Caki2 (cell line): ENCODE measurements at regions not wholly inside any gene's neighbourhood (a gene's known extent, or its start where the extent isn't known, plus 50 kb on each side); places are given as distances from the start of the nearest gene placed in this dataset.

Source experiments
- DNase-seq: peaks from one replicate; pipeline ENCODE4 v3.0.0-alpha.2; 2015; ENCODE audit warnings: low read depth
- in situ Hi-C: cut with HindIII; loops from 2 replicates; pipeline ENCODE4 v1.10.0; 2016; ENCODE audit warnings: low sequenced_read_pairs, low pct_unique_long_range_greater_than_20kb, mixed read lengths

GRCh38 chr5:6830643-6831239 lies 117.5 kb downstream of the TENT4A start:
- in situ Hi-C loops = no loop called here
- no peak for DNase-seq

DNA sequence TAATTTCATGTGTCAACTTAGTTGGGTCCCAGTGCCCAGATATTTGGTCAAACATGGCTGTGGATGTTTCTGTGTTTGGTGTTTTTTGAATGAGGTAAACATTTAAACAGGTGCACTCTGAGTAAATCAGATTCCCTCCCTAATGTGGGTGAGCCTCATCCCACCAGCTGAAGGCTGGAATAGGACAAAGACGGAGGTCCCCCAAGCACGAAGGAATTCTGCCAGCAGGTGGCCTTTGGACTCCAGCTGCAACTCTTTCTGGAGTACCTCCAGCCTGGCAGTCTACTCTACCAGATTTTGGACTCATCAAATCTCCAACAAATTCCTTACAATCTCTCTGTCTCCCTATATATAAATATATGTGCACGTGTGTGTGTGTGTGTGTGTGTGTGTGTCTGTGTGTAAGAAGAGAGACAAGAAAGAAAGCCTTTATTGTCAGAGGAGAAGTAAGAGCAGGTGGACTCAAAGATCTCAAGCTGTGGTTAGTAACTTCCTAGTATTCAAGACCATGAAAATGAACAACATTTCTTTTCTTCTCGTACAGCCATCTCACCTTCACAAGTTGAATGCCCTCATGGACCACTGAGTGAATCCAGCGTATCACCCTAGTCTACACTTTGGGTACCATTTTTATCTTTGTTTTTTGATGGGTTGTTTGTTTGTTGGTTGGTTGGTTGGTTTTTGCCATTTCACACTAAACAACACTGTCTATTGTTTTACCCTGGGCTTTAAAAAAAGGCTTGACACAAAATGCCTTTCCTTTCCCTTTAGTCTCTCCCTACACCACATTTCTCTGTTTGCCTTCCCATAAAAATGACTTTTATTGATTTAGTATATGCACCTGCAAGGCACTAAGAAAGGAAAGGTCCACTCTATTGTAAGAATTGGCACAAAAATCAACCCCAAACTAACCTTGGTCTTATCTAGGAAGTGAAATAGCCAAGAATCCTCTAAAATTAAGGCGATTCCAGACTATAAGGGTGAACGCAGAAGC lies 118.7 kb downstream of the TENT4A start:
- in situ Hi-C loops = no loop called here
- no peak for DNase-seq

DNA sequence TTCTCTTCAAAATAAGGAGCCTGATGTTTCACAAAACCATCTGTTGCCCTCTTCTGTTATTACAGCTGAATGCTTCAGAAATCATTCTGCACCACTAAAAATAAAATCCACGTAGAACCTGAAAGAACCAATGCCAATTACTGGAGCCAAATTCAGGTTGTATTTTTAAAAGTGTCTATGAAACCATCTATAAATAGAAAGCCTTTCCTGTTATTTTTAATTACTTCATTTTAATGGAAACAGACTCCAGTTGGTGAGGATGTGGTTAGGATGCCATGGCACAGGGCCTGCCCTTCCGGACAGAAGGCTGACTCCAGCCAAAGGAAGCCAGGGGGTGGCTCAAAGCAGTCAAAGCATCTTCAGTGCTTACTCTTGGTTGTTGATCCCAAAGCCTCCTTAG lies 119.8 kb downstream of the TENT4A start:
- DNase-seq = no peak
- in situ Hi-C loops = no loop called here

- DNase-seq = no peak
- in situ Hi-C loops = no loop called here
These were observed 120.2 kb downstream of the TENT4A start for GRCh38 chr5:6833406-6833805.

- no peak for DNase-seq
- in situ Hi-C loops = no loop called here
These were observed 123.9 kb downstream of the TENT4A start for GRCh38 chr5:6837095-6837494.

- DNase-seq = no peak
- in situ Hi-C loops = no loop called here
These were observed 124.4 kb downstream of the TENT4A start for GRCh38 chr5:6837519-6838110.

- DNase-seq = no peak
- in situ Hi-C loops = no loop called here
These were observed 125.5 kb downstream of the TENT4A start for GRCh38 chr5:6838736-6839135.

DNA sequence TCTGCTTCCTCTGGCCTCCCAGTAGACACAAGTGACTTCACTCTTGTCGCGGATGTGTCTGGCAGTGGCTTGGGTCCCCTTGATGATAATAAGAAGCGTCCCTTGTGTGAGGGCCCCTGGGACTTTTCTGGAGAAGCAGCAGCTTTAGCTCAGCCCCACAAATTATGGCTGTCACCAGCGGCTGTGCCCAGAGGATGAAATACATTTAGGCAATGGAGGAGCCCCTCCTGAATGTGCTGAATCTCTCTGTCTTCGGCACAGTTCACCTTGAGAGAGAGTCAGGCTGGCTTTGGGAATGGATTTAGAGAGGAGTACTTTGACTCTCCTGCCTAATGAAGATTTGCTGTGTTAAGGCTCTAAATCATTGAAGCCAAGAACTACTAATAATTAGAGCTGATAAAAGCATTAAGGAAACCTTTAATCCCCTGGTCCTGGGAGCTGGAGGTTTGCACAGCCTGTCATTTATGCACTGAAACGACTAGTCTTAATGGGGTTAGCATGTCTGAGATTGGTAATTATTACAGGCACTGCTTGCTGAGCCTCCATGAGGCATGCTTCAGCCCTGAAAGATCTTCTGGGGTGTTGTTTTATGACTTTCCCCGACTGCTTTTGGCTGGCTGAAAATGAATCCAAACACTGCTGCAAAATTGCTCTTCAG lies 127.0 kb downstream of the TENT4A start:
- DNase-seq = no peak
- in situ Hi-C loops = no loop called here

DNA sequence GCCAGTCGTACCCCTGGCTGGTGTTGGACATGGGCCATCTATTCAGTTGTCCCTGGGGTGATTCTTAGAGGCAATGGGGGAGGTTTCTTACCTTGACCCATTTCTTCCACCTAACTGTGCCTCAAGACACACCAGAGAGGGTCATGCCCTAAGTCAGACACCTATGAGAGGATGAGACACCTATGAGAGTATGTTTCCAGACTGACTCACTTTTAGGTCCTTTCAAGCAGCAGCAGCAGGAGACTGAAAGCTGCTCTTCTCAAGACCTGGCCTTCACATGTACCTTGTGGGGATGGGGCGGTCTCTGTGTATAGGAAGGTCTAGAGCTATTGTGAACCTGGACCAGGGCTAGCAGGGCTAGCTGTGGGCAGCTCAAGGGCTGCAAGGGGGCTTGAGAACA lies 130.1 kb downstream of the TENT4A start:
- no peak for DNase-seq
- in situ Hi-C loops = no loop called here

GRCh38 chr5:6843821-6844220 lies 130.6 kb downstream of the TENT4A start:
- in situ Hi-C loops = no loop called here

DNA sequence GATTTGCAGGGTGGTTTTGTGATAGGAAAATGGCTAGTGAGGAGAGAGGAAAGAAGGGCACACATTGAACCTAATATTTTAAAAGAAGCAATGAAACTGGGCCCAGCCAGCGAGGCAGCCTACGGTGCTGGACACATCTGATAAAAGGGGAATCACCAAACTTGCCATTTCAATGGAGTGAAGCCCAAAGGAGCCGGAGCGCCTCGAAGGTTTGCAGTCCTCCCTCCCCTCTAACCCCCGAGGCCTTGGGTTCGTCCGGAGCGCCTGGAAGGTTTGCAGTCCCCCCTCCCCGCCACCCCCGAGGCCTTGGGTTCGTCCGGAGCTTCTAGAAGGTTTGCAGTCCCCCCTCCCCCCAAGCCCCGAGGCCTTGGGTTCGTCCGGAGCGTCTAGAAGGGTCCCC lies 132.6 kb downstream of the TENT4A start:
- in situ Hi-C loops = no loop called here
- no peak for DNase-seq

More at GRCh38 chr5:6843821-6844220, 130.6 kb downstream of the TENT4A start:
- DNase-seq = no peak

GRCh38 chr5:6847870-6848269 lies 134.6 kb downstream of the TENT4A start:
- in situ Hi-C loops = no loop called here
- DNase-seq = no peak

DNA sequence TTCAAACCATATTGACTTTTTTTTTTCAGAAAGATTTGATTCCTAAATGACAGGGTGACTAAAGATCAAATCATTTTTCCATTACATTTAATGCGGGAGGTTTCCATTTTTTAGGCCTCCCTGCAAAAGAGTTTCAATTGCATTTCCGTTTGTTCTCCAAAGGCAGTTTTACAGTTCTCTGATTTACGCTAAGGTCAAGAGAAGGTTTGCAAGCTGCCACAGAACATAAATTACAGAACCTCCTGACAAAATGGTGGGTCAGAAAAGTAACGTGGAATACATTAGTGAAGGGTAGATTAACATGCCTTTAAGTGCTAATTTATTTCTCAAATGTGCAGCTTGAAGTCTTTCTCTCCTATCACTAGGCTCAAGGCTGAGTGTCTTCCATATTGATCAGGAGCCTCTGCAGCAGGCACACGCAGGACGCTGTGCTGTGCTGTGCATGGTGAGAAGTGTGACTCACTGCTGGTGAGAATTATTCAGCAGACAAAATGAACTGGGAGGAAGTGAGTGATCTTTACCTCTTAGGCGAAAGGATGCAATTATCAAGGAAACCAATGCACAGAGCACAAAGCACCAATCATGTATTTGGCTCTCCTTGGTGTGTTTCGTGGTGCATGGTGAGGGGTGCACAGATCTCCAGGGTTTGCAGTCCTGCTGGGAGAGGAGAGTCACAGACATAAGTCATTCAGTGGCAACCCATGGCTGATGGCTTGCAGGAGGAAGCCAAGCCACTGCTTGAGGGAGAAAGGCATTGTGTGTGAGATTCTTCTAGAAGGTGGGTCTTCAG lies 136.3 kb downstream of the TENT4A start:
- in situ Hi-C loops = no loop called here
- DNase-seq = no peak

GRCh38 chr5:6850106-6850432 lies 136.8 kb downstream of the TENT4A start:
- no peak for DNase-seq
- in situ Hi-C loops = no loop called here

DNA sequence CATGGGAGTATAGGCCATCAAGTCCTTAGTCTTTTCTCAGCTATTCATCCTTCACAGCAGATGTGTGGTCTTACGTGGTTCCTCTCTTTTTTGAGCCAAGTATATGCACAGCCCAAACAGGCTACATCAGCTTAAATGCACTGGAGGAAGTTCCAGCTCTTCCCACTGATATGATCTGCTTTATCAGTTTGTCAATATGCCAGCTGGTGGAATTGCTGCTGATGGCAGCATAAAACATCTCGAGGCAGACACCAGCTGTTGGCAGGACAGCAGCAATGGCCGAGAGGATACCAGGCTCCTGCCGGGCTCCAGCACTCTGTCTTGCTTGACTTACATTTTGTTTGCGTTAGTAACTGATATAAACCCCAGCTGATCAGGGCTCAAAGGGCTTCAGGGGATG lies 143.4 kb downstream of the TENT4A start:
- in situ Hi-C loops = no loop called here
- no peak for DNase-seq

- in situ Hi-C loops = no loop called here
These were observed 145.2 kb downstream of the TENT4A start for GRCh38 chr5:6858419-6858818.

GRCh38 chr5:6859023-6859422 lies 145.8 kb downstream of the TENT4A start:
- DNase-seq = no peak
- in situ Hi-C loops = no loop called here

More at GRCh38 chr5:6858419-6858818, 145.2 kb downstream of the TENT4A start:
- no peak for DNase-seq

DNA sequence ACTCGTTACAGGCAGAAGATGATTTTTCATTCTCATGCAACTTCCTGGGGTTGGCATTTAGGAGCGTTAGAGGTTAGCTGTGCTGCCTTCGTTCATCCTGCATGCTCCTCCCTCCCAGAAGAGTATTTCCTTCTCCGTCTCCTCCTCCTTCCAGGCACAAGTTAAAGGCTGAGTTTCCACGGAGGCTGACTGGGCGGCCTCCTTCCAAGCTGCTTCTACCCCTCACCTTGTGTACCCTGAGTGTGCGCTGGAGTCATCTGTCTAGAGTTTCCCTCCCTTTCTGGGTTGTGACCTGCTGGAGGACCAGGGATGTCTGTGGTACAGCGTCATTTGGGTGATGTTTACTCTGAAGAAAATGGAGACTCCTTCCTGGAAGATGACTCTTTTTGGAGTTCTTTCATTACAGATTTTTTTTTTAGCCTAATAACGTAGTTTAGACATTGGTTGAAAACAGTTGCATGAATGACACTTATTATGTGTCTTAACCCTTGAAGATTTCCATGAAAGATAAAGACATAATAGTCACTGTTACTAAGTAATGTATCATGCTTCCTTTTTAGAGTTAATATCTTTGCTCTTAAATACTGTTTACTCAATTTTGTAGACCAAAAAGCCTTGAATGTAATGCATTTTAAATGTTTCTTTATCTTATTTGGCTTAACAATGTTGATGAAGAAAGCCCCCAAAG lies 146.9 kb downstream of the TENT4A start:
- in situ Hi-C loops = no loop called here
- DNase-seq = no peak
